Naive B cell (primary cell): ENCODE measurements at regions not wholly inside any gene's neighbourhood (a gene's known extent, or its start where the extent isn't known, plus 50 kb on each side); places are given as distances from the start of the nearest gene placed in this dataset.
A peak's percentile ranks its signal among the peaks of the same experiment; 100 is the strongest.
"Not testable (repeated sequence)": the region's sequence is repeated elsewhere in the genome, so short reads cannot be mapped to it uniquely, and the experiment has no call there.

Experiments used
- ATAC-seq, 2 donors: fragments of 150-1000 bp; cut with Tn5 transposase; 2 replicates each; pipeline ENCODE4 v1.10.0; 2021; ENCODE audit warnings: low read depth in 2 of 2, mild to moderate bottlenecking in 2 of 2, moderate library complexity in 2 of 2
- DNase-seq: peaks from one replicate; pipeline ENCODE4 v3.0.0; 2022
- H3K27ac Mint-ChIP-seq, 6 donors: one replicate each; pipeline ENCODE4 v1.8.0; 2020 to 2022; ENCODE audit warnings: mild to moderate bottlenecking in 6 of 6, mixed read lengths in 6 of 6, moderate library complexity in 5 of 6, inconsistent platforms in 2 of 6
- H3K27me3 Mint-ChIP-seq, 3 donors: one replicate each; pipeline ENCODE4 v1.8.0; 2021 to 2022; ENCODE audit warnings: mixed read lengths in 3 of 3, mild to moderate bottlenecking in 1 of 3
- H3K36me3 Mint-ChIP-seq, 2 donors: one replicate each; pipeline ENCODE4 v1.8.0; 2020 to 2022; ENCODE audit warnings: mixed read lengths in 2 of 2, inconsistent platforms in 1 of 2, mild to moderate bottlenecking in 1 of 2
- H3K4me1 Mint-ChIP-seq, 3 donors: one replicate each; pipeline ENCODE4 v1.8.0; 2020 to 2022; ENCODE audit warnings: mixed read lengths in 3 of 3, inconsistent platforms in 1 of 3, mild to moderate bottlenecking in 1 of 3, moderate library complexity in 1 of 3
- H3K4me3 Mint-ChIP-seq, 8 donors: one replicate each; pipeline ENCODE4 v1.8.0; 2020 to 2022; ENCODE audit warnings: mild to moderate bottlenecking in 8 of 8, mixed read lengths in 8 of 8, moderate library complexity in 8 of 8, inconsistent platforms in 2 of 8
- H3K9me3 Mint-ChIP-seq, 7 donors: one replicate each; pipeline ENCODE4 v1.8.0; 2020 to 2022; ENCODE audit warnings: mixed read lengths in 7 of 7, mild to moderate bottlenecking in 5 of 7, inconsistent platforms in 2 of 7, moderate library complexity in 1 of 7

- H3K4me1 Mint-ChIP-seq: peaks cover 0 to 6% (median 1%) of the 10 kb centered on the region in 3 donors
- ATAC-seq (no peak), DNase-seq (no peak)
- no peaks in the 10 kb centered on the region for H3K27me3 Mint-ChIP-seq
- H3K36me3 Mint-ChIP-seq: no peaks in the 10 kb centered on the region
- H3K4me3 Mint-ChIP-seq: peak overlapping the region in 1 of 8 donors; percentile 48
- no peak overlapping the region for H3K27ac Mint-ChIP-seq
- H3K9me3 Mint-ChIP-seq: no peaks in the 10 kb centered on the region
Measured at GRCh38 chr4:144410230-144410783, 235.6 kb upstream of the HHIP start.

- Mint-ChIP-seq H3K27ac (peak overlapping the region in 3 of 6 donors; percentile 1 to 76 (median 12)), H3K9me3 (no peaks in the 10 kb centered on the region), H3K27me3 (no peaks in the 10 kb centered on the region), H3K4me3 (no peak overlapping the region), H3K4me1 (peaks cover 0 to 6% (median 1%) of the 10 kb centered on the region in 3 donors), H3K36me3 (no peaks in the 10 kb centered on the region)
- no peak for ATAC-seq
- DNase-seq: no peak
Measured at GRCh38 chr4:144411119-144411518, 234.8 kb upstream of the HHIP start.

DNA sequence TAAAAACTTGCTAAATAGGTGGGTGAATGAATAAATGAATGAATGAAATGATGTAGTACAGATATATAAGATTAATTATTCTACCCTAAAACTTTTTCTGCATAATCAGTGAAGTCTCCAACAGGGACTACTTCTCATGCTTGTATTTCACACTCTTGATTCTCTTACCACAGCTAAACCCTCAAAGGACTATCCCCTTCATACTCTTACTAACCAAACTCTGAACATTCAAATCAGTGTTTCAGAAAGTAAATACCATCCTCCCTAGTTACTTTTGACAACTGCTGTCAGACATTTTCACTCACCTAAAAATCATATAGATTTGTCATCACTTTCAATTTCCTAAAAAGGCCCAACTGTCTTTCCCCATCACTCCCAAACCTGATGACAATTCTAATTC is 234.3 kb upstream of the HHIP start:
- H3K9me3 Mint-ChIP-seq: no peaks in the 10 kb centered on the region
- H3K4me1 Mint-ChIP-seq: peaks cover 0 to 6% (median 1%) of the 10 kb centered on the region in 3 donors
- H3K27me3 Mint-ChIP-seq: no peaks in the 10 kb centered on the region
- H3K36me3 Mint-ChIP-seq: no peaks in the 10 kb centered on the region
- peak overlapping the region in 1 of 6 donors; percentile 0 for H3K27ac Mint-ChIP-seq
- DNase-seq (no peak), ATAC-seq (no peak)
- H3K4me3 Mint-ChIP-seq: peak overlapping the region in 1 of 8 donors; percentile 4

DNA sequence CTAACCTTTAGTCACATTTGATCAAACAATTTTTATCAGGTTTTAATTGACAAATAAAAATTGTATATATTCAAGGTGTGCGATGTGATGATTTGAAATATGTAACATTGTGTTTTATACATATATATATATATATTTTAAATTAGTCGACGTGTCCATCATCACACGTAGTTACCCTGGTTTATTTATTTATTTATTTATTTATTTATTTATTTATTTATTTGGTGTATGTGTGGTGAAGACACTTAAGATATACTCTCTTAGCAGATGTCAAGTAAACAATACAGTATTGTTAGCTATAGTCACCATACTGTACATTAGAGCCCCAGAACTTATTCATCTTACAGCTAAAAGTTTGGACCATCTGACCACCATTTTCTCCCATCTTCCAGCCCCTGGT is 224.9 kb upstream of the HHIP start:
- Mint-ChIP-seq H3K4me1 (no peaks in the 10 kb centered on the region), H3K9me3 (no peaks in the 10 kb centered on the region), H3K4me3 (no peak overlapping the region), H3K27me3 (no peaks in the 10 kb centered on the region), H3K27ac (no peak overlapping the region), H3K36me3 (no peaks in the 10 kb centered on the region)
- DNase-seq (no peak), ATAC-seq (no peak)

- H3K4me1 Mint-ChIP-seq: no peaks in the 10 kb centered on the region
- H3K27ac Mint-ChIP-seq: no peak overlapping the region
- DNase-seq: no peak
- no peaks in the 10 kb centered on the region for H3K36me3 Mint-ChIP-seq
- H3K27me3 Mint-ChIP-seq: no peaks in the 10 kb centered on the region
- no peak overlapping the region for H3K4me3 Mint-ChIP-seq
- no peak for ATAC-seq
- H3K9me3 Mint-ChIP-seq: no peaks in the 10 kb centered on the region
Measured at GRCh38 chr4:144421839-144422565, 224.0 kb upstream of the HHIP start.

- Mint-ChIP-seq H3K4me1 (no peaks in the 10 kb centered on the region), H3K9me3 (no peaks in the 10 kb centered on the region), H3K27ac (no peak overlapping the region), H3K36me3 (no peaks in the 10 kb centered on the region), H3K4me3 (no peak overlapping the region), H3K27me3 (no peaks in the 10 kb centered on the region)
- no peak for DNase-seq
- ATAC-seq: no peak
Measured at GRCh38 chr4:144423930-144424329, 222.0 kb upstream of the HHIP start.

GRCh38 chr4:144426023-144426422 is 219.9 kb upstream of the HHIP start:
- not testable (repeated sequence) for H3K4me3 Mint-ChIP-seq, H3K36me3 Mint-ChIP-seq, H3K9me3 Mint-ChIP-seq, H3K27ac Mint-ChIP-seq, ATAC-seq, DNase-seq, H3K27me3 Mint-ChIP-seq, H3K4me1 Mint-ChIP-seq

GRCh38 chr4:144442713-144443112 is 203.2 kb upstream of the HHIP start:
- H3K4me3 Mint-ChIP-seq: no peak overlapping the region

GRCh38 chr4:144449611-144450010 is 196.3 kb upstream of the HHIP start:
- Mint-ChIP-seq H3K4me1 (no peaks in the 10 kb centered on the region), H3K4me3 (no peak overlapping the region), H3K27me3 (no peaks in the 10 kb centered on the region), H3K27ac (no peak overlapping the region), H3K36me3 (no peaks in the 10 kb centered on the region), H3K9me3 (no peaks in the 10 kb centered on the region)
- DNase-seq: no peak
- no peak for ATAC-seq

More at GRCh38 chr4:144442713-144443112, 203.2 kb upstream of the HHIP start:
- H3K9me3 Mint-ChIP-seq: peaks cover 0 to 7% (median 0%) of the 10 kb centered on the region in 7 donors
- ATAC-seq: no peak
- no peaks in the 10 kb centered on the region for H3K4me1 Mint-ChIP-seq
- H3K27ac Mint-ChIP-seq: no peak overlapping the region
- no peaks in the 10 kb centered on the region for H3K27me3 Mint-ChIP-seq
- H3K36me3 Mint-ChIP-seq: no peaks in the 10 kb centered on the region
- DNase-seq: no peak

DNA sequence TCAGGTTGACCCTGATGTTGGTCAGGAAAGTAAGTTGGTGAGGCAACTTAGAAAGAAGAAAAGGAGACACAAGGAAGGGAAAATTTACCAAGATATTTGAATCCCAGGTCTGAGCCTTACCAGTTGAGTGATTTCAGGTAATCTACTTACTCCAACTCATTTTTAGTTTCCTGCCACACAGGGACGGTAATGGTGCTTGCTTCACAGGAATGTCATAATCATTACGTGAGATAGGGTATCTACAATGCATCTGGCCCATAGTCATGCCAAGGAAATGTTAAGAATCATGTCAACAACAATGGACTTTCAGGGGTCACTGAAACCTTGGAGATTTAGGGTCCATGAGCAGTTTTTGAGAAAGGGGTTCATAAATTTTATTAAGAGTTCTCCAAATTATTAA is 195.4 kb upstream of the HHIP start:
- H3K9me3 Mint-ChIP-seq: no peaks in the 10 kb centered on the region
- no peak for DNase-seq
- H3K27ac Mint-ChIP-seq: no peak overlapping the region
- no peaks in the 10 kb centered on the region for H3K27me3 Mint-ChIP-seq
- ATAC-seq: no peak
- no peak overlapping the region for H3K4me3 Mint-ChIP-seq
- H3K4me1 Mint-ChIP-seq: no peaks in the 10 kb centered on the region
- H3K36me3 Mint-ChIP-seq: no peaks in the 10 kb centered on the region

- Mint-ChIP-seq H3K36me3 (no peaks in the 10 kb centered on the region), H3K9me3 (no peaks in the 10 kb centered on the region), H3K27me3 (no peaks in the 10 kb centered on the region), H3K27ac (no peak overlapping the region), H3K4me1 (no peaks in the 10 kb centered on the region), H3K4me3 (no peak overlapping the region)
- no peak for DNase-seq
- ATAC-seq: no peak
Measured at GRCh38 chr4:144451766-144452450, 194.0 kb upstream of the HHIP start.

GRCh38 chr4:144456196-144456595 is 189.8 kb upstream of the HHIP start:
- Mint-ChIP-seq H3K27ac (no peak overlapping the region), H3K27me3 (no peaks in the 10 kb centered on the region), H3K9me3 (no peaks in the 10 kb centered on the region), H3K4me3 (no peak overlapping the region), H3K36me3 (no peaks in the 10 kb centered on the region), H3K4me1 (no peaks in the 10 kb centered on the region)
- no peak for DNase-seq
- ATAC-seq: no peak

- no peak overlapping the region for H3K4me3 Mint-ChIP-seq
- H3K27me3 Mint-ChIP-seq: no peaks in the 10 kb centered on the region
- H3K36me3 Mint-ChIP-seq: no peaks in the 10 kb centered on the region
- ATAC-seq (no peak), DNase-seq (no peak)
- H3K4me1 Mint-ChIP-seq: no peaks in the 10 kb centered on the region
- no peak overlapping the region for H3K27ac Mint-ChIP-seq
- peaks cover 0 to 2% (median 0%) of the 10 kb centered on the region in 7 donors for H3K9me3 Mint-ChIP-seq
Measured at GRCh38 chr4:144461906-144462305, 184.1 kb upstream of the HHIP start.

- Mint-ChIP-seq H3K36me3 (no peaks in the 10 kb centered on the region), H3K27me3 (no peaks in the 10 kb centered on the region)
- ATAC-seq: no peak
Measured at GRCh38 chr4:144463236-144463635, 182.7 kb upstream of the HHIP start.

More at GRCh38 chr4:144463236-144463635, 182.7 kb upstream of the HHIP start:
- no peak for DNase-seq
- Mint-ChIP-seq H3K4me1 (no peaks in the 10 kb centered on the region), H3K9me3 (peaks cover 0 to 2% (median 0%) of the 10 kb centered on the region in 7 donors), H3K27ac (no peak overlapping the region), H3K4me3 (no peak overlapping the region)
